ENCODE measurements at regions not wholly inside any gene's neighbourhood (a gene's known extent, or its start where the extent isn't known, plus 50 kb on each side); places are given as distances from the start of the nearest gene placed in this dataset.

GRCh38 chr3:84891851-84892250 lies 66.9 kb upstream of the CADM2 start:
- H3K27ac ChIP-seq (ENCODE audit: low read depth in 1 of 2, low read length in 2 of 2) = no peak overlapping the region
- TF ChIP-seq, protein P1, sequence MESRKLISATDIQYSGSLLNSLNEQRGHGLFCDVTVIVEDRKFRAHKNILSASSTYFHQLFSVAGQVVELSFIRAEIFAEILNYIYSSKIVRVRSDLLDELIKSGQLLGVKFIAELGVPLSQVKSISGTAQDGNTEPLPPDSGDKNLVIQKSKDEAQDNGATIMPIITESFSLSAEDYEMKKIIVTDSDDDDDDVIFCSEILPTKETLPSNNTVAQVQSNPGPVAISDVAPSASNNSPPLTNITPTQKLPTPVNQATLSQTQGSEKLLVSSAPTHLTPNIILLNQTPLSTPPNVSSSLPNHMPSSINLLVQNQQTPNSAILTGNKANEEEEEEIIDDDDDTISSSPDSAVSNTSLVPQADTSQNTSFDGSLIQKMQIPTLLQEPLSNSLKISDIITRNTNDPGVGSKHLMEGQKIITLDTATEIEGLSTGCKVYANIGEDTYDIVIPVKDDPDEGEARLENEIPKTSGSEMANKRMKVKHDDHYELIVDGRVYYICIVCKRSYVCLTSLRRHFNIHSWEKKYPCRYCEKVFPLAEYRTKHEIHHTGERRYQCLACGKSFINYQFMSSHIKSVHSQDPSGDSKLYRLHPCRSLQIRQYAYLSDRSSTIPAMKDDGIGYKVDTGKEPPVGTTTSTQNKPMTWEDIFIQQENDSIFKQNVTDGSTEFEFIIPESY (IDR thresholded peaks at IDR 0.05) = no peak
- WGBS = 86% methylated on average over 1 of the region's 1 CpG
- H3K4me1 ChIP-seq (ENCODE audit: control insufficient read depth in 4 of 4, insufficient read depth in 4 of 4, low read length in 3 of 4) = no peaks in the 10 kb centered on the region
- no peaks in the 10 kb centered on the region for H3K36me3 ChIP-seq (ENCODE audit: control insufficient read depth in 4 of 4, insufficient read depth in 3 of 4, low read depth in 1 of 4, low read length in 3 of 4)
- H3K4me3 ChIP-seq (ENCODE audit: low read depth in 1 of 3, low read length in 3 of 3) = no peak overlapping the region
- H3K9ac ChIP-seq (ENCODE audit: low read depth in 1 of 2, low read length in 2 of 2) = no peak overlapping the region
- no peaks in the 10 kb centered on the region for H3K9me3 ChIP-seq (ENCODE audit: control insufficient read depth in 4 of 4, low read length in 3 of 4)
- H3K27me3 ChIP-seq (ENCODE audit: control insufficient read depth in 4 of 4, insufficient read depth in 4 of 4, low read length in 3 of 4) = no peaks in the 10 kb centered on the region
- no peak for DNase-seq (ENCODE audit: low spot score)

GRCh38 chr3:84893211-84893610 lies 65.6 kb upstream of the CADM2 start:
- Histone ChIP-seq H3K36me3 (ENCODE audit: control insufficient read depth in 4 of 4, insufficient read depth in 3 of 4, low read depth in 1 of 4, low read length in 3 of 4) (no peaks in the 10 kb centered on the region), H3K9me3 (ENCODE audit: control insufficient read depth in 4 of 4, low read length in 3 of 4) (no peaks in the 10 kb centered on the region), H3K27me3 (ENCODE audit: control insufficient read depth in 4 of 4, insufficient read depth in 4 of 4, low read length in 3 of 4) (no peaks in the 10 kb centered on the region), H3K27ac (ENCODE audit: low read depth in 1 of 2, low read length in 2 of 2) (no peak overlapping the region), H3K4me3 (ENCODE audit: low read depth in 1 of 3, low read length in 3 of 3) (no peak overlapping the region), H3K9ac (ENCODE audit: low read depth in 1 of 2, low read length in 2 of 2) (no peak overlapping the region), H3K4me1 (ENCODE audit: control insufficient read depth in 4 of 4, insufficient read depth in 4 of 4, low read length in 3 of 4) (no peaks in the 10 kb centered on the region)
- WGBS = 24% methylated on average over 3 of the region's 3 CpGs
- no peak for DNase-seq (ENCODE audit: low spot score)
- TF ChIP-seq EGR1 (IDR thresholded peaks at IDR 0.05; ENCODE audit: low read depth in 2 of 2) = no peak
- TF ChIP-seq RXRA (IDR thresholded peaks at IDR 0.05) = peak in 1 of 2 donors; percentile 6
- TF ChIP-seq HNF4G (IDR thresholded peaks at IDR 0.05) = no peak
- TF ChIP-seq YY1 (IDR thresholded peaks at IDR 0.05) = no peak

- H3K4me3 ChIP-seq (ENCODE audit: low read depth in 1 of 3, low read length in 3 of 3) = no peak overlapping the region
- H3K27ac ChIP-seq (ENCODE audit: low read depth in 1 of 2, low read length in 2 of 2) = no peak overlapping the region
- H3K27me3 ChIP-seq (ENCODE audit: control insufficient read depth in 4 of 4, insufficient read depth in 4 of 4, low read length in 3 of 4) = no peaks in the 10 kb centered on the region
- no peak for DNase-seq (ENCODE audit: low spot score)
- TF ChIP-seq RXRA (IDR thresholded peaks at IDR 0.05) (no peak), NR2F2 (IDR thresholded peaks at IDR 0.05) (no peak), FOXA2 (IDR thresholded peaks at IDR 0.05) (no peak)
- TF ChIP-seq, protein P2, sequence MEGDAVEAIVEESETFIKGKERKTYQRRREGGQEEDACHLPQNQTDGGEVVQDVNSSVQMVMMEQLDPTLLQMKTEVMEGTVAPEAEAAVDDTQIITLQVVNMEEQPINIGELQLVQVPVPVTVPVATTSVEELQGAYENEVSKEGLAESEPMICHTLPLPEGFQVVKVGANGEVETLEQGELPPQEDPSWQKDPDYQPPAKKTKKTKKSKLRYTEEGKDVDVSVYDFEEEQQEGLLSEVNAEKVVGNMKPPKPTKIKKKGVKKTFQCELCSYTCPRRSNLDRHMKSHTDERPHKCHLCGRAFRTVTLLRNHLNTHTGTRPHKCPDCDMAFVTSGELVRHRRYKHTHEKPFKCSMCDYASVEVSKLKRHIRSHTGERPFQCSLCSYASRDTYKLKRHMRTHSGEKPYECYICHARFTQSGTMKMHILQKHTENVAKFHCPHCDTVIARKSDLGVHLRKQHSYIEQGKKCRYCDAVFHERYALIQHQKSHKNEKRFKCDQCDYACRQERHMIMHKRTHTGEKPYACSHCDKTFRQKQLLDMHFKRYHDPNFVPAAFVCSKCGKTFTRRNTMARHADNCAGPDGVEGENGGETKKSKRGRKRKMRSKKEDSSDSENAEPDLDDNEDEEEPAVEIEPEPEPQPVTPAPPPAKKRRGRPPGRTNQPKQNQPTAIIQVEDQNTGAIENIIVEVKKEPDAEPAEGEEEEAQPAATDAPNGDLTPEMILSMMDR (IDR thresholded peaks at IDR 0.05; ENCODE audit: low read depth, low read length, missing input control) = no peak
- no peaks in the 10 kb centered on the region for H3K4me1 ChIP-seq (ENCODE audit: control insufficient read depth in 4 of 4, insufficient read depth in 4 of 4, low read length in 3 of 4)
- H3K36me3 ChIP-seq (ENCODE audit: control insufficient read depth in 4 of 4, insufficient read depth in 3 of 4, low read depth in 1 of 4, low read length in 3 of 4) = no peaks in the 10 kb centered on the region
- no peak overlapping the region for H3K9ac ChIP-seq (ENCODE audit: low read depth in 1 of 2, low read length in 2 of 2)
- H3K9me3 ChIP-seq (ENCODE audit: control insufficient read depth in 4 of 4, low read length in 3 of 4) = peaks cover 0 to 6% (median 3%) of the 10 kb centered on the region in 4 donors
Measured at GRCh38 chr3:84904212-84904611, 54.6 kb upstream of the CADM2 start.

DNA sequence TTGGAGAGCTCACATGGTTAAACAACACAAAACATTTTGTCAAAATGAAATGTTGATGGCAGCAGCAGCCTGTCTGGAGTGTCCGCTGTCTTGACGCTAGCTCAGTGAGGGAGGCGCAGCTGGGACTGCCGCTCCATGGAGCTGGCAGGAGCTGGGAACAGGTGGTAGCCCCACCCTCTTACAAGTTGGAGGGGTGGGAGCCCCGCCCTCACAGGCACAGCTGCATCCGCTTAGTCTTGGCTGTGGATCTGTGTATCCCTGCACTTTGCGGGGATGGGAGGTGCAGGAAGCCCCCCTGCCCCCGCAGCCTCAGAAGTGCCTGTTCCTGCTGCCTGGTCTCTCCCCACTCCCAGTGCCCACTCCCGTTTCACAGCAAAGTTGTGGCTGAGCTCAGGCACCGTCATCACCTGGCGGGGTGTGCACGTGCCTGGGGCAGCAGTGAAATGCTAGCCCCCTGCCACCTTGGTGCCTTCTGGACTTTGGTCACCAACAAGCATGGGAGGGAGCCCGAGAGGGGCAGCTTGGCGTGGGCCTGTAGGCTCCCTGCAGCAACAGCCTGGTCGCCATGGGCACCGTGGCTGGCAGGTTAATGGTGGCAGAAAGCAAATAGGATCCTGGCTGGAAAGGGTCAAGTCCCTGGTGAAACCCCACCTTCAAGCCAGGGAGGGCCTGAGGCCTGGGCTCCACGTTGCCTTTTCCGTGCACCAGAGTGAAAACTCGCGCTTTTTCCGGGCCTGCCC lies 53.8 kb upstream of the CADM2 start:
- H3K4me3 ChIP-seq (ENCODE audit: low read depth in 1 of 3, low read length in 3 of 3) = no peak overlapping the region
- H3K9me3 ChIP-seq (ENCODE audit: control insufficient read depth in 4 of 4, low read length in 3 of 4) = peaks cover 0 to 6% (median 3%) of the 10 kb centered on the region in 4 donors
- H3K36me3 ChIP-seq (ENCODE audit: control insufficient read depth in 4 of 4, insufficient read depth in 3 of 4, low read depth in 1 of 4, low read length in 3 of 4) = no peaks in the 10 kb centered on the region
- no peak for DNase-seq (ENCODE audit: low spot score)
- no peaks in the 10 kb centered on the region for H3K27me3 ChIP-seq (ENCODE audit: control insufficient read depth in 4 of 4, insufficient read depth in 4 of 4, low read length in 3 of 4)
- no peak overlapping the region for H3K27ac ChIP-seq (ENCODE audit: low read depth in 1 of 2, low read length in 2 of 2)
- 91% methylated on average over 21 of the region's 21 CpGs for WGBS
- no peak overlapping the region for H3K9ac ChIP-seq (ENCODE audit: low read depth in 1 of 2, low read length in 2 of 2)
- H3K4me1 ChIP-seq (ENCODE audit: control insufficient read depth in 4 of 4, insufficient read depth in 4 of 4, low read length in 3 of 4) = no peaks in the 10 kb centered on the region
- TF ChIP-seq FOXA2 (IDR thresholded peaks at IDR 0.05) (no peak), NR2F2 (IDR thresholded peaks at IDR 0.05) (no peak), RXRA (IDR thresholded peaks at IDR 0.05) (no peak), RAD21 (IDR thresholded peaks at IDR 0.05) (no peak), HNF4A (conservative IDR thresholded peaks at IDR 0.05) (no peak), YY1 (IDR thresholded peaks at IDR 0.05) (no peak), ATF3 (IDR thresholded peaks at IDR 0.05) (no peak), JUND (IDR thresholded peaks at IDR 0.05) (no peak), HNF4G (IDR thresholded peaks at IDR 0.05) (no peak), EGR1 (IDR thresholded peaks at IDR 0.05; ENCODE audit: low read depth in 2 of 2) (no peak), TAF1 (conservative IDR thresholded peaks at IDR 0.05) (no peak), FOXA1 (IDR thresholded peaks at IDR 0.05) (no peak), SP1 (IDR thresholded peaks at IDR 0.05) (no peak), GABPA (IDR thresholded peaks at IDR 0.05 in 1 of 2, conservative IDR thresholded peaks at IDR 0.05 in 1 of 2) (no peak)
- TF ChIP-seq, protein P3, sequence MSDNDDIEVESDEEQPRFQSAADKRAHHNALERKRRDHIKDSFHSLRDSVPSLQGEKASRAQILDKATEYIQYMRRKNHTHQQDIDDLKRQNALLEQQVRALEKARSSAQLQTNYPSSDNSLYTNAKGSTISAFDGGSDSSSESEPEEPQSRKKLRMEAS (IDR thresholded peaks at IDR 0.05) = no peak
- TF ChIP-seq, protein P2 (IDR thresholded peaks at IDR 0.05; ENCODE audit: low read depth, low read length, missing input control) = no peak

Data from liver (tissue), 8 donors.